ENCODE measurements at regions not wholly inside any gene's neighbourhood (a gene's known extent, or its start where the extent isn't known, plus 50 kb on each side); places are given as distances from the start of the nearest gene placed in this dataset.

DNA sequence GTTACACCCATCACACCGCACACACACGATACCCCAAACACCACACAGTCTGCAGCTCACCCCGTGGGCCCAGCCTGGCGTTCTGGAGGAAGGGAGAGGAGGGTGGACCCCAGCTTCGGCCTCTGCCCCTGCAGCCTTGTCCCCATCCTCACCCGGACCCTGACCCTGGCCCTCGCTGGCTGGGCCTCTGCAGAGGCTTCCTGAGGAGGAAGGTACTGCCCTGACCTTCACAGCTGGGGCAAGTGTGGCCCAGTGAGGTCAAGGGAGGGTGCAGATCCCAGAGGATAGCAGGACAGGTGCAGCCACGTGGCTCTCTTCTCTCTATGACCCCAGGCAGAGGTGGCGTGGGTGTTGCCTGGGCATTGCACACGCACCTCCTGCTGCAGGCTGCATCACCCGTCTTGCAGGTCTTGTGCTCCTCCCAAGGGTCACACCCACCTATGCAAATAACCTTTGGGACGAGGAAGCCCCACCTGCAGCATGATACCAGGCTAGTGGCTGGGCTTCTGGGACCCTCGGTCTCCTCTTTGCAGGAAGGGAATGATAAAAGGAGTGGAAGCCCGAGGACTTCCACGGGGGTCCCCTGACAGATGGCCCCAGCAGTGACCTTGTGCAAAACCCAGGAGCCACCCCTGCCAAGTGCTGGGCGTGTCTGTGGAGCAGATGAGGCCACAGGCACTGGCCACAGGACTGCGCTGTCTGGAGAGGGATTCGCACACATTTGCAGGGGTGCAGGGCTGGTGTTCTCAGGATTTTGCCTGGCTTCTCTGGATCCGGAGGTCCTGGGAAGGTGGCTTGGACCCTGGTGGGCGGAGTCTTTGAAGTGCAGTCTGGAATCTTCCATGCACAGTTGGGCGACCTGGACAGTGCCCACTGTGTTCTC lies 1241.5 kb downstream of the BRD1 start:
- DNase-seq: no peak

DNA sequence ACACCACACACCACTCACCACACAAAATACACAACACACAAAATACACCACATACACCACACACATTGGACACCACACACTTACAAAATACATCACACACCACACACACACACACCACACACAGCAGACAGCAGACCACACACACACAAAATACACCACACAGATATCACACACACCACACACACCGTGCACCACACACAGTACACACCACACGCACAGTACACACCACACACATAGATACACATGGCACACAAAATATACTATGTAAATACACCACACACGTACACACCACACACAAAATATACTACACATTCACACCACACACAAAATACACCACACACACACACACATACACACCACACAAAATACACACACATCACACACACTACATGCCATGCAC lies 1243.5 kb downstream of the BRD1 start:
- no peak for DNase-seq

DNA sequence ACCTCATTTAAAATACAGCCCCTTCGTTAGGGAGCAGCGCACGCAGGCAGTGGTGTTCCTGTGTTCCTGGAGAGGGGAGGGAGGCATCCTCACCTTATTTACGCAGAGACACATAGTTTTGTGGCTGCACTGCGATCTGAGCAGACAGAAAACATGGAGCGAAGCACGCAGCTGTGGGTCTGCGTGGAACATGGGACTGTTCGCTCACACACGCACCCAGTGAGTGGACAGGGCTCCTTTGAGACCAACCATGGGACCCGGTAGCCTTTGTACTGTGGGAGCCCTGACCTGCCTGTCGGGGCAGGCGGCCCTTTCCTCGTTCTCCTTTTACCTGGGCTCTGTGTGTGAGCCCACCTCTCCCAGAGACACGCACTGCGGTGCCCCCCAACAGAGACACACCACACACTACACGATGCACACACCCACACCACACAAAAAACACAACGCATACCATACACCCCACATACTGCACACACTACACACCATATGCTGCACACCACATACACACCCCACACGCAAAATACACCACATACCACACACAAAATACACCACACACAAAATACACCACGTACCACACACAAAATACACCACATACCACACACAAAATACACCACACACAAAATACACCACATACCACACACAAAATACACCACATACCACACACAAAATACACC lies 1245.7 kb downstream of the BRD1 start:
- no peak for DNase-seq

DNA sequence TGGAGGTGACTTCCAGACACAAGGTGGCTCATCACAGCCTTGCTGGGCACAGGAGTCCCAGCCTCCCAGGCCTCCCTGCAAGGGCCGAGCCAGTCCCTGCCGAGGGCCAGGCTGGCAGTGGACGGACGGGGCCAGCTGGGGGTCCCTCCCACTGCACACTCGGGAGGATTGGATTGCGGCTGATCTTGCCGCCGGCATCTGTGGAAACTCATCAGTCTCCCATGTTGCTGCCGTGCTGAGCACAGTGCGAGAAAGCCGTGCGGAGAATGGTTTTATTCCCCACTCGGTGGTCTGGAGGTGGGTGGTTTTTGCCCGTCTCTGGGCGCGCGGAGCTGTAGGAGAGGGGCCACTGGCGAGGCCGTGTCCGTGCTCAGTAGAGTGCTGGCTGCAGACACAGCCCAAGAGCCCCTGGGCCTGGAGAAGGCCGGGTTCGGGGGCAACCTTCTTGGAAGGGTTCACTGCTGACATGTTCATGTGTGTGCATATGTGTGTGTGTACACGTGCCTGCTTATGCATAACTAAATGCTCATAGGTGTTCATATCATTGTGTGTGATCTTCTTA lies 1246.4 kb downstream of the BRD1 start:
- no peak for DNase-seq

DNA sequence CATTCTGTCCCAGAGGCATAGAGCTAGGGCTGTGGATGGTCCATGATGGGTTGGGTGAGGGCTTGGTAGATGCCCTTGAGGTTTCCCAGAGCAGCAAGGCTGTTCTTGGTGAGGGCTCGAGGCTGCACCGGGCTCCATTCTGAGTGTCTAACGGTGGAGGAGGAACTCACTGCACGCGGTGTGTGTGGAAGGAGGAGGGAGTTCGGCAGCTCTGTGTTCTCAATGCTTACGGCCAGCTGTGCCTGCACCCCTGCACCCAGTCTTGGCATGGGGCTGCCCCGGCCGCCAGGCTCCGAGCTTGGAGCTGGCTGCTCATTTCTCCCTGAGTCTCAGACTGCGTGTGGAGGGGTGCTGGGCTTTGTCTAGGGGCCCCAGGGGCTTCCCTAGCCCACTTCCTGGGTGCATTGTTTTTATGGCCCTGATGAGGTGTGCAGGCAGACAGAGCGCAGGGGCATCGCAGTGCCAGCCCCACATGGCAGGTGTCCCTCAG lies 1247.1 kb downstream of the BRD1 start:
- no peak for DNase-seq

DNA sequence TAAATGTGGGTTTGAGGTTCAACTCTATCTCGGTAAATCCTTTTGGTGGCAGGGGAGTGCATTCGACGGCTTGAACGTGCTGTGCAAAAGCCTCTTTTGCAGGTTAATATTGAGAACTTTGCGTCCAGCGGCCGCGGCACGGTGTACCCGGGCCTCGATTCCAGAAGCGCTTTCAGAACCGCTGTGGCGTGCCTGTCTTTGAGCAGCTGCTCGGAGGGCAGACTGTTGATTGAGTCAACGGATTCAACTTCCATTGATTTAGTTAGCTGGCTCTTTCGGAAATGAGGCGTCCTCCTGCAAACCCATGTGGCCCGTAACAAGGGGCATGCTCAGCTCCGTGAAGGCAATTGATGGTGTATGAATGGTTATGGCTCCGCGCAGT lies 1247.8 kb downstream of the BRD1 start:
- no peak for DNase-seq

DNA sequence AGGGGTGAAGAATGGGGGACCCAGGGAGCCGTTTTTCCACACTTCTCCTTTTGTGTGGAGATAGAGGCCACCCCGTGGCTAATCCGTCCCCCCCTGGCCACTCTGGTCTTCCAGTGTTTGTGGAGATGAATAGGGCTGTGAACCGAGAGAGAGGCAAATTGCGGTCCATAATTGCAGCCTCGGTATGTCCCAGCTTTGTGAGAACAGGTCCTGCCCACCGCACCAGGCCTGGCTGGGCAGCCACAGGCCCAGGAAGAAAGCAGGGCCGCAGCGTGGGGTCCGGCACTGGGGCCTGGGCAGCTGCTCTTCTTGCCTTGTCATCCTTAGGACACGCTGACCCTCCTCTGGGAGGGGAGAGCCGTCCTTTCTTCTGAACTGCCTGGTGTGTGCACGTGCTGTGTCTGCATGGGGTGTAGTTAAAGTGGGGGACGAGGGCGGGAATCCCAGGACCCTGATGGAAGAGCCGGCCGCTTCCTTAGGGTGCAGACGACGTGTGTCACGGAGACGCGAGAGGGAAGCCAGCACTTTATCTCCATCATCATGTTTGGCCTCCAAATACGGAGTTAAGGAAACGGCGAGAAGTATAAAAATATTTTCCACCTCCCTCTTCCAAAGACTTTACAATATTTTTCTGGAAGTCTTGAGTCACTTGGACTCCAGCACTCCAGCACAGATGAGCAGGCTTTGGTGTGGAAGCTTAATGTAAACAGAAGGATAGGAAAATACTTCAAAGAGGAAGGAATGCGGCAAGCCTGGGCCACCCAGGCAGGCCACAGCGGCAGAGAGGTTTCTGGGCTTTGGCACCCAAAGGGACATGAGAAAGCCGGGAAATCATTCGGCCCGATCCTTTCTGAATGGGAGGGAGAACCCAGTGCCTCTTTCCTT lies 1248.4 kb downstream of the BRD1 start:
- DNase-seq: no peak

DNA sequence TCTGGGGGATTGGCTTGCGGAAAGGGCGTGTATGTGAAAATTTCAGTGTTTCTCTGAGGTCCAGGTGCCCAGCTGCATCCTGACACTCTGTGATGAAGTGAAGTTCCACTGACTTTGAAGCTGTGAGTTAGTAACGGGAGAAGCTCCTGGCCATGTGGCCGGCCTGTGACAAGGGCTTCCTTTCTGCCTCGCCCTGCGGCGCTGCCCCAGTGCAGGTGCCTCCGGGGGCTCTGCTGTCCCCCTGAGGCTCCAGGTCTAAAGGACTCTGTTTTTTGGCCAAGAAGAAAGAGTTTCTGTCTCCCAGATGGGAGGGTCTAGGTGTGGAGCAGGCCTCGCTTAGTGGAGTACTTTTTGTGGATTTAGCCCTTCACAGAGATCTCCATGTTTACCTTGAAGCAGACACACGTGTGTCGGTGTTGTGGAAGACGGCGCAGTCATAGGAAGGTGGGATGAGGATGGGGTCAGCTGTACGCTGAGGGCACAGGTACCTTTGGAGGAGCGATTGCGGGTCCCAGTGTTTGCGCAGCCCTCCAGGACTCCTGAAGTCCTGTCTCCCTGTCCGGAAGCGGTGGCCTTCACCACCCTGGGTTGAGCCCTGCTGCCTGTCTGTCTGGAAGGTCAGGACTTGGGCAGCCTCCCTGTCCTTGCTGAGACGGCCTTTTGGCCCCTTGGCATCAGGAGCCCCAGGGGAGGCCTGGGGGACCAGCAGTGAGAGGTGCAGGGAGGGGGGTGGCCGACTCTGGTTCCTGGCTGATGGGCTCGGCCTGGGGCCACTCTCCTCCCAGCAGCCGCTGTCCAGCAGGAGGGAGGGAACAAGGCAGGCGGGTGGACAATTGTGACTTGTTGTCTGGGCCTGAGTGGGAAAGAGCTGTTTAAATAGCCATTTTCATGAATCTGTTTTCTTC lies 1249.3 kb downstream of the BRD1 start:
- no peak for DNase-seq

DNA sequence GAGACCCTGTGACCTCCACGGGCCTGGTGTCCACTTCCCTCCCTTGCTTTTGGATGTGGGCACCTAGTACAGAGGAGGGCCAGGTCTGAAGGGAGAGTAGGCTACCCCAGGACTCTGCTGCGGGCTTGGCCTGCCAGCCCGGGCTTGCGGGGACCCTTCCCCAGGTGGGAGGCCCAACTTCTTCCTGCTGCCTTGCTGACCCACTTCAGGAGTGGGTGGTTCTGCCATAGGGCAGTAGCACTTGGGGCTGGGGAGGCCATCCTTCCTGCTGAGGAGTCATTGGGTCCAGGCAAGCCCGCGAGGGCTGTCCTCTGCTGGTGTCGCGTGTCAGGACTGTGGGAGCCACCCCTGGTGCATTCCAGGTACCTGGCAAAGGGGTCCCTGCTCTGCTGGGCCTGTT lies 1250.0 kb downstream of the BRD1 start:
- no peak for DNase-seq

DNA sequence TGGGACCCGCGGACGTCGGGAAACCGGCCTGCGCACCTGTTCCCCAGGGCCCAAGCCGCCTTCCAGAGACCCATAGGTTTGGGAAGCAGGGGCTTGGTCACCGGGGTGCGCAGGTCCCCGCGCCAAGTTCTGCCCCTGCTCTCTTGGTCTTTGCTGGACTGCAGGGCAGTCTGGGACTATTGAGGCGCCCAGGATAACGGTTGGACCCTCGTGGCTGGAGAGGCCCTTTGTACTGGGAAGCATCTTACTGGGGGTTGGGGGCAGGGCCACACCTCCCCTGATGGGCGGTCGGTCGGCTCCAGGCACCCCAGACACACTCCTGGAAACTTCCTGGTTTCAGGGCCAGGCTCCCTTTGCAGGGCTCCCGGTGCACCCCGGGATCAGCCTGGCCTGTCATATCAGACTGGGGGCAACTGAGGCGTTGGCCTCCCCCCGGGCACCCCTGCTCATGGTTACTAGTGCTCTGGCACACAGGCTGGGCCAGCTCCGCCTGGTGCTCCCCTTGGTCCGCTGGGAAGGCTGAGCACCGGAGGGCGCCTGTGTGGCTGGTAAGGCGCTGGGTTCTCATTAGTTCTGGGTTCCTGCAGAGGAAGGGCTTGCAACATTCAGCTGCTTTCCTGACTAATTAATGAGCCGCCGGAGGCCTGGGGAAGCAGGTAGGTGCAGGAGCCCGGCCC lies 1250.5 kb downstream of the BRD1 start:
- DNase-seq: no peak

DNA sequence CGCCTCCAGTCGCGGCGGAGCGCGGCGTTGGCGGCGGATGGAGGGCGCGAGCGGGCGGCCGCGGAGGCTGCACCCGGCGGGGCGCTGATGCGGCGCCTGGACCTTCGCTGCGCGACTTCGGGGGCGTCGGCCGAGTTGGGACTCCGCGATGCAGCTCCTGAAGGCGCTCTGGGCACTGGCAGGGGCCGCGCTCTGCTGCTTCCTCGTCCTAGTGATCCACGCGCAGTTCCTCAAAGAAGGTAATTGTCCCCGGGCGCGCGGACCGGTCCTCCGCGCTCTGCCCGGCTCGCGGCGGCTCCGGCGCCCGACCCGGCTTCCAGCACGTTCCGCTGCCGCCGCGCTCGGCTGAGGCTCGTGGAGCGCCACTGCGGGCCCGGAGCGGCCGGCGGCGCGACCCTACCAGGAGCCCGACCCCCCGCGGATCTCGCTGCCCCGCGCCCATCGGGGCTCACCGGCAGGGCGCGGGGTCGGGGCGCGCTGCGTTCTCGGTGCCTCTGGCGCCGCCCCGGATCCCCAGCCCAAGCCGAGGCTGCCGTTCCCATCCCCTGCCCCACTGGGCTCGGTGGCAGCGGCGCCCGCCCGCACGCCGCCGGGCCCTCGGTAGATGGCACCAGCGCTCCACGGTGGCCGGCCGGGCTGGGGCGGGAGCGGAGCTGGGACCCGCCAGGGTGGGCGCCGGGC lies 1251.2 kb downstream of the BRD1 start:
- no peak for DNase-seq

DNA sequence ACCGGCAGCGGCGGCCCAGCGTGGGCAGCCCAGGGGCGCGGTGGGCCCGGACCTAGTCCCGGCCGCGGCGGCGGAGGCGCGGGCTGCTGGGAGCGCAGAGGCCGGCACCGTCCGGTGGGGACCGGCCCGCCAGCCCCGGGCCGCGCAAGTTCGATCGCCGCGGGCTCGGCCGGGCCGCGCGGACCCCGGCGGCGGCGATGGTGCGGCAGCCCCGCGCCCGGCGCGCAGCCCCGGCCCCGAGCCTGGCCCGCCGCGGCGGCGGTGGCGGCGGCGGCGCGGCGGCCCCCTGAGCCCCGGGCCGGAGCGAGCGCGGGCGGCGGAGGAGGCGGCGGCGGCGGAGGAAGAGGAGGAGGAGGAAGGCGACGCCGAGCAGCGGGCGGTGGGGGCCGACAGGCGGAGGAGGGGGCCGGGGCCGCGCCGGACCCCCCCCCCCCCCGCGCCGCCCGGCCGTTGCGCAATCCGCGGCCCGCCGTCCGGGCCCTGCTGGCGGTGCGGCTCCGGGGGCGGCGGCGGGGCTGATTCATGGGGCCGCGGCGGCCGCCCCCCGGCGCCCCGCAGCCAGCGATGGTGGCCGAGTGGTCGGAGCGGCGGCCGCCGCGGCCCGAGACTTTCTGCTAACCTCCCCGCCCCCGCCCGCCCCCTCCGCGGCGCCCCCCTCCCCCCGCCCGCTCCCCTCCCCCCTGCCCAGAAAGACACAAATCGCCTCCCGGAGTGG lies 1251.9 kb downstream of the BRD1 start:
- no peak for DNase-seq

DNA sequence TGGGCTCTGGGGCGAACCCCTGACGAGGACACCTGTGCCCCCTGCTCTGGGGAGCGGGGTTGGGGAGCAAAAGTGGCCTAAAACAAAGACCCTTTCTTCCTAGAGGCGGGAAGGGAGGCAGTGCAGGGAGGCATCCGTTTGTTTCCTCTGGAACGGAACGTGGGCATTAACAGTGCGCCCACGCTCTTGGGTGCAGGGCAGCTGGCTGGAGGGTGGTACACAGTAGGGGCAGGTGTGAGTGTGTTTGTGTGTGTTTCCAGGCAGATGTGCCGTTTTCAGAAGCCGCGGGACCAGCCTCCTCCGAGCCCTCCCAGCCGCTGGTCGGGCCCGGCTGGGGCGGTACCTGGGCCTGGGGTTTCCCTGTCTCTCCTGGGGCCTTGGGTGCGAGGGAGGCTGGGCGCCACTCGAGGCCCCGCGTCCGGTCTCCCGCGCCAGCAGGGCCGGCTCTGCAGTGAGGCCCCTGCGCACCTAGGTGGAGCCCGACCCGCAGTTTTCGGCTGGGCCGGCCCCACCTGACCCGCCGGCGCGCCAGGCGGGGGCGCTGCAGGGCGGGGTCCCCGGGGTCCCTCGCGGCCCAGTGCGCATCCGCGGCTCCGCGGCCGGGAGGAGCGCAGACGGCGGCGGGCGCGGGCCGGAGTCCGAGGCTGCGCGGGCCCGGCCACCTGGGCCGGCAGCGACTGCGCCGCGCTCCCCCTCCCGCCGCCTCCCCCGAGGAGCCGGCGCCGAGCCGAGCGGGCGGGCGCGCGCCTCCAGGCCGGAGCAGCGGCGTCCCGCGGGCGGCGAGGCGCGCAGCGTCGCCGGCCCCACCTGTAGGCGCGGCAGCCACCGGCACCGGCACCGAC lies 1252.7 kb downstream of the BRD1 start:
- peak; percentile 21 to 72 for DNase-seq

DNA sequence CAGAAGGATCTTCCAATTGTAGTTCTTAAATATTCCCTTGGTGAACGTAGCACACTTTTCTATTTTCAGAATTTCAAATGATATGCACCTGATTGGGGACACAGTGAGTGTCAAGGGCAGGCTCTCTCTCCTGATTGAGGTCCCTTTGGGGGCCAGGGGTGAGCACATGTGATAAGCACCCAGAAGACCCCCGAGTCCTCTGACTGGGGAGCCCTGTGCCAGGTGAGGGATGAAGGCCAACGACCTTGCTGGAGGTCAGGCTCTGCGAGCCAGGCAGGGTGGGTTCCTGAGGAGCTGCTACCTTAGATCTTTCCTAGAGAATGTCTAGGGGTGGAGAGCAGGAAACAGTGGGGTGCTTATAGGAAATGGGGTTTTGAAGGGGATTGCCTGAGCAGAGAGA lies 1253.9 kb downstream of the BRD1 start:
- DNase-seq: no peak

DNA sequence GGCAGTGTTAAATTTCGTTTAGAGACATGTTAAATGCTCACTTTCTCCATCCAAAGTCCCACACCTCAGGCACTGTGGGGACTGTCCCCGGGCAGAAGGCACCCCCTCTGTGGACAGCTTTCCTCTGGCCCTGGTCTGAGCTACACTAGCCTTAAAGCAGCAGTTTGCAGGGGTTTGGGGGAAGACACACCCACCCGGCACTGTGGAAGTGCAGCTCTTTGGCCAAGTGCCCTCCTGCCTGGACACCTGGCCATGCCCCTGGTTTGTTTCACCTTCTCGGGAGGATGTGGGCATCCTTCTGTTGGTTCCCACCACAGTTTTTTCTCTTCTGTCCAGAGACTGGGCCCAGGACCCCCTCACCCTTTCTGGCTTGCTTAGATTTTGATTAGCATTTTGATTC lies 1254.7 kb downstream of the BRD1 start:
- DNase-seq: no peak

DNA sequence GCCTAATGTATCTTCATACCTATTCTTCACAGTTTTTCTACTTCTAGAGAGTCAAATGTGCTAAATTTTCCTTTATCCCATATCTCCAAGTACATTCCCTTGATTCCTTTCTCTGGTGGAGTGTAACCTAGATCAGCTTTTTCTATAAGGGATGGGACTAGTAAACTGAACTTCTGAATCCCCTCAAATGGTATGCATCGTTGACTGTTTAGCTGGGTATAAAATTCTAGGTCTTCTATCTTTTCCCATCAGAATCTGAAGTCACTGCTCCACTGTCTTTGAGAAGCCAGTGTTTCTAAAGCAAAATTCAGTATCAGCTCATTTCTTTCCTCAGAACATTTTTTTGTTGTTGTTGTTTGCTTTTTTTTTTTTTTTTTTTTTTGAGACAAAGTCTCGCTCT lies 1256.8 kb downstream of the BRD1 start:
- no peak for DNase-seq

DNA sequence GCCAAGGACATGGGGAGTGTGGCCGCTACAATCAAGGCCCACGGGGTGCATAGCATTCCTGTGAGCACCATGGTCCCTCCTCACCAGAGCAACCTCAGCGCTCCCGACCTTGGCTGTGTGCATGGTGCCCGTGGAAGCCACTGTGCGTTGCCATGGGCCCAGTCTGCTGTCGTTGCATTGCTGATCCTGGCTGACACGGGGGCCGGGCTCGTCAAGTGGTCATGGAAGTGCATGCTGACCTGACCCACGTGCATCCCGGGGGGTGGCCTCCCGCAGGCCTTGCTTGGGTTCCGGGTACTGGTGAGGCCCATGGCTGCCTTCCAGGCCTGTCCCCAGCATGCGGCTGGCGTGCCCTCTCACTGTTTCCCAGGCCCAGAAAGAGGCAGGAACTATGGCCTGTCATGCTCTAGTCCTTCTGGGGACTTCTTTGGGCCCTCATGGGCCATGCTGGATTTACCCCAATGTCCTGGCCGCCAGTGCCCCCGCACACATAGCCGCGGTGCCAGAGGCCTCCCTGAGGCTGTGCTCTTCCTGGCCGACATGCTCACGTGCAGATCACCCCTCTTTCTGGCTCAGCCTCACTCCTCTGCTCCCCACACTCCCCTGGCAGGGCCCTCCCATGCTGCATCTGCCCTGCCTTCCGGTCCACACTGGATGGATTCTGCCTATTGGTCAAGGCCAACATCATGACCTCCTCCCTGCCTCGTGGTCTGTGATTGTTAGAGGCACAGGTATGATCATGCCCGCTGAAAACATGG lies 1258.0 kb downstream of the BRD1 start:
- no peak for DNase-seq

DNA sequence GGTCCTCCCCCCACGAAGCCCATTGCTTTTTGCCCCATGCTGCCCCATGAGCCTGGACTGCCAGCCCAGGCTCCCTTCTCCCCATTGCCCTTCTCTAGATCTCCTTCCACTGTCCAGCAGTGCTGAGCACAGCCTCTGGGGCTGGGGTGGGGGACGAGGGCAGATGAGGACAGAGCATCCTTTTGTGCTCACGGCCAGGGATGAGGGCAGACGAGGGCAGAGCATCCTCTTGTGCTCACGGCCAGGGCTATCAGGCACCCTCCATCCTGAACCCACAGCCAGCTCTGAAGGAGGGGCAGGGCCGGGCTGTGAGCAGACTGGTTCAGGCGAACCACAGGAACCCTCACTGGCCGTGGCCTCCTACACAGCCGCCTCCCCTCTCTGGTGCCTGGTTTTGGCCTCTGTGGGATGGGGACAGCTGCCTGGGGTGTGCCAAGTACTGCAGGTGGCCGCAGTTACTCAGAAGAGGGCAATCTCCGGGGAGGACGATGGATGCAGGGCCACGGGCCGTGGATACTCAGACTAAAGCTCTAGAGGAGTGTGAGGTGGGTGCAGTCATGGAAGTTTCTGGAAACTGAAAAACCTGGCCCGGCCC lies 1258.8 kb downstream of the BRD1 start:
- no peak for DNase-seq
